ENCODE measurements at regions not wholly inside any gene's neighbourhood (a gene's known extent, or its start where the extent isn't known, plus 50 kb on each side); places are given as distances from the start of the nearest gene placed in this dataset.
"Not testable (repeated sequence)": the region's sequence is repeated elsewhere in the genome, so short reads cannot be mapped to it uniquely, and the experiment has no call there.

DNA sequence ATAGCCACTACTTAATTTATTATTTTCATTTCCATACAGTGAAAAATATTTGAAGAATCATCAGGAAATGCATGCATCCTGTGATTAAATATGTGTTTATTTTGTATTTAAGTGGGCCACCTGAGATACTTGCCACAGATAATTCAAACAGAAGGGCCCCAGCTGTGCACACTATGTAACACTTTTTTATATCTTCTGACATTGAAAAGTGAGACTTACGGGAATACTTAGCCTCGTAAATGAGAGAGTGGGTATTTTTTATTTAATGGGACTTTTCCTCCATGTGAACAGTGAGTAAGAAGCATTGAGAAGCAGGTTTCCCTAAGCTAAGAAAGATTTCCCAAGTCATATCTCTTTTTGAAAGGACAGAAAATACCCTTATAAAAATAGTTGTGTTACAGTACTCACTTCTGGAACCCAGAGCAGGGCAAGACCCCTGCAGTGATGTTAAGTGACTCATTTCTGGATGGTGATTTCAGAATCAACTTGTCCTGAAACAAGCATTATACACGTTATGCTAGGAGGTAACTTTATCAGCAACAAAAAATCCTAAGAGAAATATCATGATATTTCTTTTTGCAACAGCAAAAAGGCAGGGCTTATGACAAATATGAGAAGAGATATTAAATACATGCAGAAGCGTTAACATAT, 478.1 kb upstream of the CHORDC1 start:
- Histone ChIP-seq H3K4me1 (ENCODE audit: control insufficient read depth in 5 of 5, insufficient read depth in 5 of 5, low read length in 5 of 5) (no peaks in the 10 kb centered on the region), H3K27me3 (ENCODE audit: control insufficient read depth in 5 of 5, insufficient read depth in 4 of 5, low read length in 5 of 5) (no peaks in the 10 kb centered on the region), H3K4me3 (ENCODE audit: low read depth in 1 of 5, low read length in 5 of 5) (no peak overlapping the region), H3K9ac (ENCODE audit: low read length in 5 of 5) (no peak overlapping the region), H3K9me3 (ENCODE audit: control insufficient read depth in 5 of 5, low read length in 5 of 5) (no peaks in the 10 kb centered on the region), H3K36me3 (ENCODE audit: control insufficient read depth in 5 of 5, insufficient read depth in 5 of 5, low read length in 5 of 5) (no peaks in the 10 kb centered on the region), H3K27ac (ENCODE audit: low read depth, low read length) (no peak overlapping the region)

GRCh38 chr11:90699791-90700400, 477.0 kb upstream of the CHORDC1 start:
- Histone ChIP-seq H3K9ac (ENCODE audit: low read length in 5 of 5) (no peak overlapping the region), H3K27me3 (ENCODE audit: control insufficient read depth in 5 of 5, insufficient read depth in 4 of 5, low read length in 5 of 5) (no peaks in the 10 kb centered on the region), H3K27ac (ENCODE audit: low read depth, low read length) (no peak overlapping the region), H3K9me3 (ENCODE audit: control insufficient read depth in 5 of 5, low read length in 5 of 5) (no peaks in the 10 kb centered on the region), H3K36me3 (ENCODE audit: control insufficient read depth in 5 of 5, insufficient read depth in 5 of 5, low read length in 5 of 5) (no peaks in the 10 kb centered on the region), H3K4me3 (ENCODE audit: low read depth in 1 of 5, low read length in 5 of 5) (no peak overlapping the region), H3K4me1 (ENCODE audit: control insufficient read depth in 5 of 5, insufficient read depth in 5 of 5, low read length in 5 of 5) (no peaks in the 10 kb centered on the region)

DNA sequence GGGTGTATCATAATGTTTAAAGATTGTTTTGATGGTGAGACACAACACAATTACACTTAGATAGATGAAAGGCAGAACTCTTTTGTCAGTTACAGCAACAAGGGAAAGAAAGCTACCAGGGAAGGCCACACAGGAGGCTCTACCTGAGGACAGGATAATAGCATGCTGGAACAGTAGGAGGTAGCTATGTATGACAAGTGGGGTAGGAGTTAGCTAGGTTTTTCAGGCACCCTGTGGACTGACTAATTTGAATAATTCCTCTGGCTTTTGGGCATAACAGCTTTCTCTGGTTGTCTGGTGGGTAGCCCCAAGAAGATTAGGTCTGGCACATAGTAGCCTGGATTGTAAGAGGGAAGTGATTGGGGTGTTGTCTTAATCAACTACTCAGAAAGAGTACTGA, 475.4 kb upstream of the CHORDC1 start:
- no peaks in the 10 kb centered on the region for H3K36me3 ChIP-seq (ENCODE audit: control insufficient read depth in 5 of 5, insufficient read depth in 5 of 5, low read length in 5 of 5)
- H3K27me3 ChIP-seq (ENCODE audit: control insufficient read depth in 5 of 5, insufficient read depth in 4 of 5, low read length in 5 of 5), result no peaks in the 10 kb centered on the region
- no peak overlapping the region for H3K27ac ChIP-seq (ENCODE audit: low read depth, low read length)
- no peaks in the 10 kb centered on the region for H3K9me3 ChIP-seq (ENCODE audit: control insufficient read depth in 5 of 5, low read length in 5 of 5)
- H3K4me1 ChIP-seq (ENCODE audit: control insufficient read depth in 5 of 5, insufficient read depth in 5 of 5, low read length in 5 of 5), result peaks cover 0 to 7% (median 0%) of the 10 kb centered on the region in 5 donors
- H3K4me3 ChIP-seq (ENCODE audit: low read depth in 1 of 5, low read length in 5 of 5), result no peak overlapping the region
- no peak overlapping the region for H3K9ac ChIP-seq (ENCODE audit: low read length in 5 of 5)

DNA sequence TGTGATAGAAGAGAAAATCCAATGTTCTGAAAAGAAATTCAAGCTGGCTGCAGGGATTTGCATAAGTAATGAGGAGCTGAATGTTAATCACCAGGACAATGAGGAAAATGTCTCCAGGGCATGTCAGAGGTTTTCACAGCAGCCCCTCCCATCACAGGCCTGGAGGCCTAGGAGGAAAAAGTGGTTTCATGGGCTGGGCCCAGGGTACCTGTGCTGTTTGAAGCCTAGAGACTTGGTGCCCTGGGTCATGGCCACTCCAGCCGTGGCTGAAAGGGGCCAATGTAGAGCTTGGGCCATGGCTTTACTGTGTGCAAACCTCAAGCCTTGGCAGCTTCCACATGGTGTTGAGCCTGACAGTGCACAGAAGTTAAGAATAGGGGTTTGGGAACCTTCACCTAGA, 452.6 kb upstream of the CHORDC1 start:
- H3K36me3 ChIP-seq (ENCODE audit: control insufficient read depth in 5 of 5, insufficient read depth in 5 of 5, low read length in 5 of 5); H3K4me3 ChIP-seq (ENCODE audit: low read depth in 1 of 5, low read length in 5 of 5); H3K27me3 ChIP-seq (ENCODE audit: control insufficient read depth in 5 of 5, insufficient read depth in 4 of 5, low read length in 5 of 5); H3K9ac ChIP-seq (ENCODE audit: low read length in 5 of 5); H3K9me3 ChIP-seq (ENCODE audit: control insufficient read depth in 5 of 5, low read length in 5 of 5); H3K27ac ChIP-seq (ENCODE audit: low read depth, low read length); H3K4me1 ChIP-seq (ENCODE audit: control insufficient read depth in 5 of 5, insufficient read depth in 5 of 5, low read length in 5 of 5): not testable (repeated sequence)

DNA sequence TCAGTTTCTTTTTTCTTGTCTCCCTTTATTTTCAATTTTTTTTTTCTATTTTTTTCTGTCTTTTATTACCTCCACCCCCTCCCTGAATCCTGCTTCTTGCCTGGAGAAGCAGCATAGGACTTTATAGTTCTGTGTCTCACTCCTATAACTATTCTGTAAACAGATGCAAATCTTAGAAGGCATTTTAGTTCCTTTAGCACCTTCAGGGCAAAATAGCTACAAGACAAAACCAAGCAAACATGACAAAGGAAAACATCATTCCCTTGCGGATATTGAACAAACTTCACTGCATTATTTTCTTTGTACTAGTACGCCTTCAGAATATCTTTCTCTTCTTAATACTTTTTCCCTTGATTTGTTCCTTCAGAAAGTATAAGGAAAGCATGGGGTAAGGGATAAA, 446.2 kb upstream of the CHORDC1 start:
- Histone ChIP-seq H3K27me3 (ENCODE audit: control insufficient read depth in 5 of 5, insufficient read depth in 4 of 5, low read length in 5 of 5) (no peaks in the 10 kb centered on the region), H3K4me3 (ENCODE audit: low read depth in 1 of 5, low read length in 5 of 5) (no peak overlapping the region), H3K9ac (ENCODE audit: low read length in 5 of 5) (no peak overlapping the region), H3K9me3 (ENCODE audit: control insufficient read depth in 5 of 5, low read length in 5 of 5) (no peaks in the 10 kb centered on the region), H3K4me1 (ENCODE audit: control insufficient read depth in 5 of 5, insufficient read depth in 5 of 5, low read length in 5 of 5) (no peaks in the 10 kb centered on the region), H3K36me3 (ENCODE audit: control insufficient read depth in 5 of 5, insufficient read depth in 5 of 5, low read length in 5 of 5) (no peaks in the 10 kb centered on the region), H3K27ac (ENCODE audit: low read depth, low read length) (no peak overlapping the region)

DNA sequence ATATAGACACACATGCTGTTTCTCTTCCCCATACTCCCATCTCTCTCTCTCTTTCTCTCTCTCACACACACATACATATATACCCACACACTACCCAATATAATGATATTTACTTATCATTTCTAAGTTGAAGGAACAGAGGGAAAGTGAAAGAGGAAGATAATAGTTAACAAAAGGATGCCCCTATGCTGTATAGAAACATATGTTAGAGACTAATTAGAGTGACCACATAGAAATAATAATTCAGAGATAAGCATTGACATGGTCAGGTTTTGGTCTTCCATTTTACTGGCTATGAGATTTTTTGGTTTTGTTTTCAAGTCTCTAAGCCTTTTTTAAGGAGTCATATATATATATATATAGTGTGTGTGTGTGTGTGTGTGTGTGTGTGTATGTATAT, 445.7 kb upstream of the CHORDC1 start:
- H3K9me3 ChIP-seq (ENCODE audit: control insufficient read depth in 5 of 5, low read length in 5 of 5), result no peaks in the 10 kb centered on the region
- no peak overlapping the region for H3K4me3 ChIP-seq (ENCODE audit: low read depth in 1 of 5, low read length in 5 of 5)
- H3K36me3 ChIP-seq (ENCODE audit: control insufficient read depth in 5 of 5, insufficient read depth in 5 of 5, low read length in 5 of 5), result no peaks in the 10 kb centered on the region
- H3K27me3 ChIP-seq (ENCODE audit: control insufficient read depth in 5 of 5, insufficient read depth in 4 of 5, low read length in 5 of 5), result no peaks in the 10 kb centered on the region
- H3K4me1 ChIP-seq (ENCODE audit: control insufficient read depth in 5 of 5, insufficient read depth in 5 of 5, low read length in 5 of 5), result no peaks in the 10 kb centered on the region
- no peak overlapping the region for H3K27ac ChIP-seq (ENCODE audit: low read depth, low read length)
- no peak overlapping the region for H3K9ac ChIP-seq (ENCODE audit: low read length in 5 of 5)

DNA sequence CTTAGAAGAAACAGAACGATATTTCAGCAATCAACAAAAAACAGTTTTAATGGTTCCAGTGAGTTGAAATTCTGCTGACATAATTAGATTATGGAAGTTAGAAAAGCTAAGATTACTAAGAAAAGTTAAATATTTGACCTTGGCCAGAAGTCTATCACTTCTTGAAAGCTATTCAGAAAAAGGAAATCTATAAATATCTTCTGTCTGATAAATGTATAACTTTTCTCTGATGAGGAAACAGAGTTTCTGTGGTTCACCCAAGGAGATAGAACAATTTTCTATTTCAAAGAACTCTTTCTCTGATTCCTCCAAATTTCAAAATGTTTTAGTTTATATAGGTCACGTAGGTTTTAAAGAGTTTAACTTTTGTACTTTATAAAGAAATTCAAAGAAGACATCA, 438.4 kb upstream of the CHORDC1 start:
- Histone ChIP-seq H3K36me3 (ENCODE audit: control insufficient read depth in 5 of 5, insufficient read depth in 5 of 5, low read length in 5 of 5) (no peaks in the 10 kb centered on the region), H3K27ac (ENCODE audit: low read depth, low read length) (no peak overlapping the region), H3K4me1 (ENCODE audit: control insufficient read depth in 5 of 5, insufficient read depth in 5 of 5, low read length in 5 of 5) (no peaks in the 10 kb centered on the region), H3K9ac (ENCODE audit: low read length in 5 of 5) (no peak overlapping the region), H3K4me3 (ENCODE audit: low read depth in 1 of 5, low read length in 5 of 5) (no peak overlapping the region), H3K27me3 (ENCODE audit: control insufficient read depth in 5 of 5, insufficient read depth in 4 of 5, low read length in 5 of 5) (no peaks in the 10 kb centered on the region), H3K9me3 (ENCODE audit: control insufficient read depth in 5 of 5, low read length in 5 of 5) (no peaks in the 10 kb centered on the region)

DNA sequence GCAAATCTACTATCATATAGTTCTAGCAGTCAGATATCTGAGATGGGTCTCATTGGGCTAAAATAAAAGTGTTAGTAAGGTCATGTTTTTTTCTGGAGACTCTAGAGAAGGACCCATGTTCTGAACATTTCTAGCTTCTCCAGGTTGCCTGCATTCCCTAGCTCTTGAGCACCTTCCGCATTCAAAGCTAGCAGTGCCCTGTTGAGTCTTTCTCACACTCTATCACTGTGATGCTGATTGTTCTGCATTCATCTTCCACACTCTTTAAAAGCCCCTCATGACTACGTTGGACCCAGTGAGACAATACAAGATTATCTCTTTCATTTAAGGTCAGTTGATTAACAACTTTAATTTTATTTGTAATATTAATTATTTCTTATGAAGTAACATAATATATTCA, 433.3 kb upstream of the CHORDC1 start:
- H3K4me3 ChIP-seq (ENCODE audit: low read depth in 1 of 5, low read length in 5 of 5), result no peak overlapping the region
- no peak overlapping the region for H3K9ac ChIP-seq (ENCODE audit: low read length in 5 of 5)
- H3K27me3 ChIP-seq (ENCODE audit: control insufficient read depth in 5 of 5, insufficient read depth in 4 of 5, low read length in 5 of 5), result no peaks in the 10 kb centered on the region
- no peaks in the 10 kb centered on the region for H3K9me3 ChIP-seq (ENCODE audit: control insufficient read depth in 5 of 5, low read length in 5 of 5)
- H3K27ac ChIP-seq (ENCODE audit: low read depth, low read length), result no peak overlapping the region
- H3K4me1 ChIP-seq (ENCODE audit: control insufficient read depth in 5 of 5, insufficient read depth in 5 of 5, low read length in 5 of 5), result peaks cover 0 to 6% (median 0%) of the 10 kb centered on the region in 5 donors
- H3K36me3 ChIP-seq (ENCODE audit: control insufficient read depth in 5 of 5, insufficient read depth in 5 of 5, low read length in 5 of 5), result no peaks in the 10 kb centered on the region

DNA sequence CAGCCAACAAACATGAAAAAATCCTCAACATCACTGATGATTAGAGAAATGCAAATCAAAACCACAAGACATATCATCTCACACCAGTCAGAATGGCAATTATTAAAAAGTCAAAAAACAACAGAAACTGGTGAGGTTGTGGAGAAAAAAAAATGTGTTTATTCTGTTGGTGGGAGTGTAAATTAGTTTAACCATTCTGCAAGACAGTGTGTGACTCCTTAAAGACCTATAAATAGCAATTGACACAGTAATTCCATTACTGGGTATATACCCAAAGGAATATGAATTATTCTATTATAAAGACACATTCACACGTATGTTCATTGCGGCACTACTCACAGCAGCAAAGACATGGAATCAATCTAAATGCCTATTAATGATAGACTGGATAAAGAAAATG, 427.3 kb upstream of the CHORDC1 start:
- Histone ChIP-seq H3K4me1 (ENCODE audit: control insufficient read depth in 5 of 5, insufficient read depth in 5 of 5, low read length in 5 of 5) (peaks cover 0 to 6% (median 0%) of the 10 kb centered on the region in 5 donors), H3K27ac (ENCODE audit: low read depth, low read length) (no peak overlapping the region), H3K9me3 (ENCODE audit: control insufficient read depth in 5 of 5, low read length in 5 of 5) (no peaks in the 10 kb centered on the region), H3K36me3 (ENCODE audit: control insufficient read depth in 5 of 5, insufficient read depth in 5 of 5, low read length in 5 of 5) (no peaks in the 10 kb centered on the region), H3K4me3 (ENCODE audit: low read depth in 1 of 5, low read length in 5 of 5) (no peak overlapping the region), H3K27me3 (ENCODE audit: control insufficient read depth in 5 of 5, insufficient read depth in 4 of 5, low read length in 5 of 5) (no peaks in the 10 kb centered on the region), H3K9ac (ENCODE audit: low read length in 5 of 5) (no peak overlapping the region)

DNA sequence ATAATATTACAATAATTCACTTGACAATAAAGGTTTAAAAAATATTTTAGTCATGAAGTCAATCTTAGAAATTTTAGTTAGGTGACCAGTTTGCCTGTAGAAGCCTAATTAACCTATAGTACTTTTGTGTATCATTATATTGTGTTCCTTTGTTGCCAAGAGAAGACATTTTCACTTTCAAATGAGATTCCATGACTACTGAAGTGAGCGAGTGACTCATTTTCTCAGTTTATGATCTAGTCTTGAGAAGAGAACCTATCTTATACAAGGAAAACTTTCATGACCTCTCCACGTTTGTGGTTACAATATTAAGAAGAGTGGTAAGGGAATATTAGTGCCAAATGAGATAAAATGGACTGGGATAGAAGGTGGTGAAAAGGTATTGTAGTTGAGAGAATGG, 423.9 kb upstream of the CHORDC1 start:
- Histone ChIP-seq H3K36me3 (ENCODE audit: control insufficient read depth in 5 of 5, insufficient read depth in 5 of 5, low read length in 5 of 5) (no peaks in the 10 kb centered on the region), H3K9ac (ENCODE audit: low read length in 5 of 5) (no peak overlapping the region), H3K4me3 (ENCODE audit: low read depth in 1 of 5, low read length in 5 of 5) (no peak overlapping the region)

More for the DNA sequence above, 423.9 kb upstream of the CHORDC1 start:
- Histone ChIP-seq H3K4me1 (ENCODE audit: control insufficient read depth in 5 of 5, insufficient read depth in 5 of 5, low read length in 5 of 5) (no peaks in the 10 kb centered on the region), H3K9me3 (ENCODE audit: control insufficient read depth in 5 of 5, low read length in 5 of 5) (no peaks in the 10 kb centered on the region), H3K27ac (ENCODE audit: low read depth, low read length) (no peak overlapping the region), H3K27me3 (ENCODE audit: control insufficient read depth in 5 of 5, insufficient read depth in 4 of 5, low read length in 5 of 5) (no peaks in the 10 kb centered on the region)
